ENCODE measurements at regions not wholly inside any gene's neighbourhood (a gene's known extent, or its start where the extent isn't known, plus 50 kb on each side); places are given as distances from the start of the nearest gene placed in this dataset.

DNA sequence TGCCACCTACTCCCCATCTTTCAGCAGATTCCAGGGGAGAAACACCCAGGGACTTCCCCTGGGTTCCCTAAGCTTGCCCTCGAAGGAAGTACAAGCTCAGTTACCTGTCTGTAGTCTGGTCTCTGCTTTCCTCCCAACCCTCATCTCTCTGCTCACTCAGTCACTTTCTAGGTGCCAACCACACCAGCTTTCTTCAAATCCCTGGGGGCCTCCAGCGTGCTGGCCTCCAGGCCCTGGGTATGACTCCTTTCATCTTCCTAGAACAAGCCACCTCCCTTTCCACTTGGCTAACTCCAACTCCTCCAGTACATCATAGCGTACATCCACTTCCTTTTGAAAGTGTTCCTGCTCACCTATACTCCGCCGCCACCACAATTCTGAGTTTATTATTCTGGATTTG lies 222.6 kb downstream of the SNX18 start:
- H3K27ac ChIP-seq (ENCODE audit: low read depth, low read length) = no peak overlapping the region
- 93 to 96% (median 94%) methylated on average over 5 of the region's 5 CpGs for WGBS, 3 donors

DNA sequence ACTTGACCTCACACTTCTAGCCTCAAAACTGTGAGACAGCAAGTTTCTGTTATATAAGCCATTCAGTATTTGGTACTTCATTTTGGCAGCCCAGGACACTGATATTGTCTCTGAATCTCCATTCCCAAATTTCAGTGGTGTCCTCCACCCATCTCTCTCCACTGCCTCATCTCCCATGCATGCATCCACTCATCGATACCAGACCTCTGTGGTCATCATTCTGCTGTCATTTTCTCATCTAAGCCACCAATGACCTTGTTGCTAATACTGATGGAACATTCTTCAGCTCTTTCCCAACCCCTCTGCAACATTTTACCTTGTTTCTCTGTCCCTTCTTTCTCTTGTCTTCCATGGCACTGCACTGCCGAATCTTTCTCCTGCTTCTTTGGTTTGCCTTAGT lies 221.8 kb downstream of the SNX18 start:
- no peak overlapping the region for H3K27ac ChIP-seq (ENCODE audit: low read depth, low read length)
- 84 to 88% (median 86%) methylated on average over 2 of the region's 2 CpGs for WGBS, 3 donors

DNA sequence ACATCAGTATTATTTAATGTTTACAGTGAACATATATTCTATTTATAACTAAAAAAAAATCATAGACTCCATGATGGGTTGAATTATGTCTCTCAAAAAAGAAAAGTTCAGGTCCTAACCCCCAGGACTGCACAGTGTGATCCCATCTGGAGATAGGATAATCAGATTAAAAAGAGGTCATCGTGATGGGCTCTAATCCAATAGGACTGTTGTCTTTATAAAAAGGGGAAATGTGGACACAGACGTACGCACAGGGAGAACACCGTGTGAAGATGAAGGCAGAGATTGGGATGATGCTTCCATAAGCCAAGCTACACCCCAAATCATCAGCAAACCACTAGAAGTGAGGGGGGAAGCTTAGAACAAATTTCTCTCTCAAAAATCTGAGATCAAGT lies 221.4 kb downstream of the SNX18 start:
- WGBS, 3 donors = 75 to 90% (median 79%) methylated on average over 4 of the region's 4 CpGs
- H3K27ac ChIP-seq (ENCODE audit: low read depth, low read length) = no peak overlapping the region

DNA sequence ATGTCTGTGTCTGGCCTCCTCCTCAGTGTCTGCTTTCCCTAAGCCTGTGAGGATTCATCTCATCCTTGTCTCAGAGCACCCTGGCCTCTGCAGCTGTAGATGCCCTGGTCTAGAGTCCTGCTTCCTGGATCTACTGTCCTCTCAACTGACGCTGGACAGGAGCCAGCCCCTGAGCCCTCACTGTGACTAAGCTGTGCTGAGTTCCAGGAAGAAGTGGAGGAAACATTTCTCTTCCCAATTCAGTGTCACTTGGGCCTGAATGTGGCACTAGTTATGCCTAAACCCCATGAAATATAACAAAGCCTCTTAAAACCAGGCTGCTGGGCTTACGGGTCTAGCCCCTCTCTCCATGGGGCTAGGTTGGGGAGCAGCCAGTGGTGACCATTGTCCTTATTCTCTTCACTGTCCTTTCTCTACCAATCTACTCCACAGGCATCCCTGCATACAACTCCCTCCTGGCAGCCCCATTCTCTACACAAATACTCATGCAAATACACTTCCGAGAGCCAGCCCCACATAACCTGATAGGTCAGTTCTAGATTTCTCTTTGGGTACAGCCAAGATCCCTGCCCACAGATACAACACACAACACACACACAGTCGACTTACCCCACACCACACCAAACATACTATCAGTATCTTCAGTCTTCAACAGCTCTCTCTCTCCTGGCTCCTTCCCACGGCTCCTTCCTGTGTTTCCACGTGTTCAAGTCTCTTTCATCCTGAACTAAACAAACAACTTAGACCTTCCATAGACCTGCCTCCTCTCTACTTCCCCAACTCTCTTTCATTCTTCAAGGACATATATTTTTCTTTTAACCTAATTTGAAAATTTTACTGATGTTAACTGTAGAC lies 220.8 kb downstream of the SNX18 start:
- no peak overlapping the region for H3K27ac ChIP-seq (ENCODE audit: low read depth, low read length)
- WGBS, 3 donors = 61 to 66% (median 65%) methylated on average over 6 of the region's 6 CpGs

DNA sequence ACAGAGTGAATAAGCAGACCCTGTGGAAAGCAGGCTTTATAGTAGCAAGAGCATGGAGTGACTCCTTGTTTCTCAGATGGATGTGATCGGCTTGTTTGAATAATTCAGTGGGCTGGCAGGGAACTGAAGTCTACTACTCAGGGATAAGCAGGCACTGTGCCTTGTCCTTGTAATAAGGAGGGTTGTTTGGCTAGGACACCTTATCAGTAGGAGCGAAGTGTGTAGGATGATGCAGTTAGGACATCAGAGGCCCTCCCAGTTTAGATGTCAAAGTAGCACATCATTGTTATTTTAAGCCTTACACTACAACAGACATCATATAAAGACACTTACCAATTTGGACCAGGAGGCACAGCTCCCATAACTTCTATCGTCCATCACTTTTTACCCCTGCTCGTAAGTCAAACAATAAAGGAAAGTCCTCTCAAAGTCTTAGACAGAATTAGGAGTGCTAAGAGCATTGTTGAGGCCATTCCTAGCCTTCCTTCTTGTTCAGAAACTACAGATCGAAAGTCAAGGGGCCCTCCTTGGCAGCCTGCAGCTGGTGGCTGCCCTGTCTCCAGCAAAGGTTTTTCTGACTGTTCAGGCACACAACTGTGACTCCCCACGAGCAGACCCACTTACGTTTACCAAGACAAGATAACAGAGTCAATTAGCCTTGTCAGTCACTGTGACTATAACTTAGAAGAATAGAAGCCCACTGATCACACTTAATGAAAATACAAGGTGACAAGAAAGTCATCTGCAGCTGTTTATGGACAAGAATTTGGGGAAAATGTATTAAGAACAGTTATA lies 218.6 kb downstream of the SNX18 start:
- 72 to 97% (median 91%) methylated on average over 7 of the region's 7 CpGs for WGBS, 3 donors

DNA sequence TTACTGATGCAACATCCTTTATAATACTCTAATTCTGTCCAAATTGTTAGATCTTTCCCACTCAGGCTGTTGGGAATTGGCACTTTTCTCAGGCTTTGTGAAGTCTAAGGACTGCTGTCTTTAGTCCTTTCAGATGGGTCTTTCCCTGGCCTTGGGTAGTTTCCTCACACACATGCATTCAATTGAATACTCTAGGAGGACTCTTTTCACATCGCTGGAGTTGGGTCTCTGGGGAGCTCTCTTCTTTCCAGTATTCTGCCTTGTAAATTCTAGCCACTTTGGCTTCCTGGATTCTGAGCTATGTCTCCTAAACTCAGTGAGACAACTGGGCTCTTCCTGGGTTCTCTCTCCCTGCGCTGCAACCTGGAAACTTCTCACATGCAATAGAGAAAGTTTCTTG lies 215.5 kb downstream of the SNX18 start:
- H3K27ac ChIP-seq (ENCODE audit: low read depth, low read length) = no peak overlapping the region
- WGBS, 3 donors = 48 to 75% (median 50%) methylated on average over 2 of the region's 2 CpGs

More for the DNA sequence above, 218.6 kb downstream of the SNX18 start:
- H3K27ac ChIP-seq (ENCODE audit: low read depth, low read length) = no peak overlapping the region

DNA sequence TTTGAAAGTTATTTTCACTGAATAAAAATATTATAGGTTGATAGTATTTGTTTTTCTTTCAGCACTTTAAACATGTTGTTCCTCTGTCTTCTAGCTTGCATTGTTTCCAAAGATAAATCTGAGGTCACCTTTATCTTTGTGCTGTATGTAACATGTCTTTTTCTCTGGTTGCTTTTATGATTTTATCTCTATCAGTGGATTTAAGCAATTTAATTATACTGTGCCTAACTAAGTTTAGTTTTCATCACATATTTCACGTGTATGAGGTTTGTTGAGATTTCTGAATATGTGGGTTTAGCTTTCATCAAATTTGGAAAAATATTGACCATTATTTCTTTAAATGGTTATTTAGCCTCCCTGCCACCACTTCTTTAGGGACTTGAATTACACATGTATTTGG lies 214.5 kb downstream of the SNX18 start:
- no peak overlapping the region for H3K27ac ChIP-seq (ENCODE audit: low read depth, low read length)
- WGBS, 3 donors = 82 to 91% (median 86%) methylated on average over 1 of the region's 1 CpG

DNA sequence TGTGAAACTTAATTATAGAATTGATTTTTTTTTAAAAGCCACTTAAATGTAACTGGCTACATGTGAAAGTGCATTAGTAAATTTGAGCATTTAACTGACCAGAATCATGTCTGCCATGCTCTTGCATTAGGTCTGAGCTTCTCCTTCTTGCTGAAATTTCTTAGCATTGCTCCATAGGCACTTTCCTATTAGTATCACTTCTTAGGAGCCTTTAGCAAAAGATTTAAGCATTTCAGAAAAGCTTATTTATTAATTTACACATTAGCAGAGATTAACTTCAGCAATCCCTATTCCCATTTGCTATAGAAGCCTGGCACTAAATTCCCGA lies 211.0 kb downstream of the SNX18 start:
- 76 to 97% (median 94%) methylated on average over 1 of the region's 1 CpG for WGBS, 3 donors
- H3K27ac ChIP-seq (ENCODE audit: low read depth, low read length) = no peak overlapping the region

DNA sequence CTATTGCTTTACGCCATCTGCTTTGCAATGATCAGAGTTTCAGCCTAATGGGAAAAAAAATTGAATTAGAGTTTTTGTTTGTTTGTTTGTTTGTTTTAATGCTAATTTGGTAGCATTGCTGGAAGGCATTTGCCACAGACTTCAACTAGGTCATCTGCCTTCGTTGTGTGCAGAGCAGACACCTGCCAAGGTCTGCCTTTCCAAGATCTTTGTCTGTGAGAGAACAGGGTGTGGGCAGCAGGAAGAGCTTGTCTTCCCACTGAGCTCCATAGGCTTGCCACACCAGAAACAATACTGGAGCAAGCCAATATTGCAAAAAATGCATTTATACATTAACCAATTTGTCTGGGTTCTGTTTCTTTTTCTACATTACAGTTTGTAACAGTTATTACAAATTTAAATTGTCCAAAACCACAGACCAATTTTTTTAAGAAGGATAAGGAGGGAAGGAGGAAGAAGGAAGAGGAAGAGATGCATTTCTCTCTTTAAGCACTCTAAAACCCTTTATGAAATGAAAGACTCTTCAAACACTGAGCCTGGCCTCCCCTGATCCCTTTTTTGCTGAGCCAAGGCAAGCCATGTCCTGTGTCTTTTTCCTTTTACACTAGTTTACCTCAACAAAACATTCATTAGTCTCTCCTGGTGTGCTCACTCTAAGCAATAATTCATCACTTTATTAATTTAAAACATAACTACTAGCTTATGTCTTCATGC lies 210.5 kb downstream of the SNX18 start:
- H3K27ac ChIP-seq (ENCODE audit: low read depth, low read length) = no peak overlapping the region
- 56 to 65% (median 58%) methylated on average over 2 of the region's 2 CpGs for WGBS, 3 donors

DNA sequence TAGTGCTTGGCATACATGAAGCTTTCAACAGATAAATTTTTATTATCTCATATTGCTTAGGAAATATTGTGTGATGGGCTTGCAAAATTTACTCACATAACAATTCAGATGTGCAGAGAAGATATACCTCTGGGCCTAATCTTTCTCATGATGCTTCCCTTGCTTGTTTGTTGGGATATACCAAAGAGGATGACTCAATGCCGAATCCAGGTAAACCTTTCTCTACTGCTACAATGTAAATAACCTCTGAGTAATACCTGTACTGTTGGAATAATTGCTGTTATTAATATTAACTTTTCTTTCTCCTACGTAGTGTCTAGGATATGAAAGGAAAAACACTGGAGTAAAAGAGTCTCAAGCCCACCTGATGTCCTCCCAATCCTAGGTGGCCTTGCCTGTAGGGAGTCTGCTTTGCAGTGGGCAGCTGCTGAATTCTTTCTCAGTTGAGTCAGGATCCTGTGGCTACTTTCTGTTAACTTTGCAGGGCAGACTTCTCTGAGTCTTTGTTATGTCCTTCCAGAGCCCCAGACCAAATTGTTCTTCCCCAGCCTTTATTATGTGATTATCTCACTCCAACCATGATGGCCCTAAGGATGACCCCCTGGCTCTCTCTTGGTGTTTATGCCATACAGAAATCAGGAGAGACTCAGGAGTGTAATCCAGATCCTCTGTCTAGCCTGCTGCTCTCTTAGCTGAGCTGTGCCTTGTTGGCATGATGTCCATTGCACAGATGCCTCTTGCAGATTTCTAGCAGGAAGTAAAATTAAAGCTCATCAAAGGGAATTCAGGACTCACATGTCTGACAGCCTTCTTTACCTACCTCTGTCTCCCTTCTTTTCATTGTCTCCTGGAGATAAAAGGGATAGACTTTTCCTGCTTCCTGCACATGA lies 208.1 kb downstream of the SNX18 start:
- WGBS, 3 donors = 47 to 83% (median 48%) methylated on average over 2 of the region's 2 CpGs
- no peak overlapping the region for H3K27ac ChIP-seq (ENCODE audit: low read depth, low read length)

DNA sequence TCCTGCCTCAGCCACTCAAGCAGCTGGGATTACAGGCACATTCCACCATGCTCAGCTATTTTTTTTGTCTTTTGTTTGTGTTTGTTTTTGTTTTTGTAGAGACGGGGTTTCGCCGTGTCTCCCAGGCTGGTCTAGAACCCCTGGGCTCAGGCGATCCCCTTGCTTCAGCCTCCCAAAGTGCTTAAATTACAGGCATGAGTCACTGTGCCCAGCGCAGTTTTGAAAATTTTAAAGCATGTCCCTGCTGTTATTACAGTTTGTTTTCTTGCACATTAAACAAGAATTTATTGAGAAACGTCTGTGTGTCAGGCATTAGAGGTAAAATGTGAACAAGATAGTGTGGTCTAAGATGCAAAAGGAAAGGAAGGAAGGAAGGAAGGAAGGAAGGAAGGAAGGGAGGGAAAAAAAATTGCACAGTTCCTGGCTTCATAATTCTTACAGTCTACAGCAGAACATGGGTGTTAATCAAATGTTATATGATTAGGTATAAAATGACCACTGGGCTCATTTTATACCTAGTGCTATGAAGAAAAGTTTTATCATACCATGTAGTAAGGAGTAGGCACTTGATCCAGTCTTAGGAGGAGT lies 205.4 kb downstream of the SNX18 start:
- WGBS, 3 donors = 60 to 86% (median 65%) methylated on average over 6 of the region's 6 CpGs
- no peak overlapping the region for H3K27ac ChIP-seq (ENCODE audit: low read depth, low read length)

DNA sequence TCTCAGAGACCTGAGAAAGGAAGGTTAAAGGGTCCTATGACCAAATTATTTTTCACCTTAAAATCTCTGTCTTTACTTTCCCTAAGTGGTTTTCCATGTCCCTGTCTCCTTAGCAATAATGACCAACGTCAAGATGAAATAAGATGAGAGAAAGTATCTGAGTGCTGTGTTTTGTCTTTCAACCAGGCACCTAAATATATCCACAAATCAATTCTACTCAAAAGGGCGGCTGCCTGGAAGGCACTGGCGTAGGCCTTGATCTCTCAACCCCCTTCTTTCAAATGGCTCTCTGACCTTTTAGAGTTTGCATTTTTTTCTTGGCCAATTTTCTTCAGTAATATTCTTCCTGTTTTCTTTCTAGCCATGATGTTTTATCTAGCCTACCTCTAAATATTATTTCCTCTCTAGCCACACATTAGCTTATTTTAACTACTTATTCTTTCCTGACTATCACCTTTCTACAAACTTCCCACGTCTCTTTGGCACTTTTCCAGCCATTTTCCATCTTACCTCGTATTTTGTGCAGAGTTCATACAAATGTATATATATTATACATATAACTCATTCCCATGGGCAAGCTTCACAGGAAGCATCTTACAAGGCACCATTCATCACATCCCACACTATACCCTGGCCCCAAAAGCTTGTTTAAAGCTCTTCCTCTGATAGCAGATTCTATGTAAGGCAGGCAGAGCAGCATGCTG lies 204.5 kb downstream of the SNX18 start:
- no peak overlapping the region for H3K27ac ChIP-seq (ENCODE audit: low read depth, low read length)
- 65 to 66% (median 66%) methylated on average over 5 of the region's 5 CpGs for WGBS, 3 donors

DNA sequence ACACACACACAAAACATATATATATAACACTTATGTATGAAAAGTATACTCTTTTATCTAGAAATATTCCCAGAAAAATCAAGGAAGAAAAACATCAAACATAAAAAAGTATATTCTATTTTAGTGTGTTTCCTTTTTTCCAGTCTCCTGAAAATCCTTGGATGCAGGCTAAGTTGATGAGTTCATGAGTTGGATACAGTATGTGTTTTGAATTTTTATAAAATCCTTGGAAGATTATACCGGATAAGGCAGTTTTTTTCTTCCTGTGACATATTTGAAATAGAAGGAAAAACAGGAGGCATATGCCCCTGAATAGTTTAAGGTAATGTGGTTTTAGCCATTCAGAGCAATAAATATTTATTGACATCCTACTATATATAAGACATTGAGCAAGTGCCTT lies 203.6 kb downstream of the SNX18 start:
- H3K27ac ChIP-seq (ENCODE audit: low read depth, low read length) = no peak overlapping the region
- WGBS, 3 donors = 75 to 82% (median 78%) methylated on average over 1 of the region's 1 CpG

DNA sequence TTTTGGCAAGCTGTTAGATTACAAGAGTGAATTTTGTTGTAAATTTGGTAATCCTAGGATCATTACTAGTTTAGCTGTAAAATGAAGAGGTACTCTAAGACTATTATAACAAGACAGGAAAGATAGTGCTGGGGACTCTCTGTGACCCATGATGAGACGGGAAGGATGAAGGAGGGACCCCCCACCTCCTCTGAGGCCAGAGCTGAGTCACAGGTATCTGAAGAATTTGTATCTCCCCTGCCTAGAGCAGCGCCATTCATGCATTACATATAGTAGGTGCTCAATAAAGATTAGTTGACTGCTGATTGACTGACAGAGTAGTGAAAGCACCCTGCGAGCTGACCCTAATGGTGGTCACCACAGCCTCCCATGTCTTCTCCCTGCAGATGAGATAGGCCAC lies 202.8 kb downstream of the SNX18 start:
- H3K27ac ChIP-seq (ENCODE audit: low read depth, low read length) = no peak overlapping the region
- WGBS, 3 donors = 67 to 98% (median 87%) methylated on average over 3 of the region's 3 CpGs

DNA sequence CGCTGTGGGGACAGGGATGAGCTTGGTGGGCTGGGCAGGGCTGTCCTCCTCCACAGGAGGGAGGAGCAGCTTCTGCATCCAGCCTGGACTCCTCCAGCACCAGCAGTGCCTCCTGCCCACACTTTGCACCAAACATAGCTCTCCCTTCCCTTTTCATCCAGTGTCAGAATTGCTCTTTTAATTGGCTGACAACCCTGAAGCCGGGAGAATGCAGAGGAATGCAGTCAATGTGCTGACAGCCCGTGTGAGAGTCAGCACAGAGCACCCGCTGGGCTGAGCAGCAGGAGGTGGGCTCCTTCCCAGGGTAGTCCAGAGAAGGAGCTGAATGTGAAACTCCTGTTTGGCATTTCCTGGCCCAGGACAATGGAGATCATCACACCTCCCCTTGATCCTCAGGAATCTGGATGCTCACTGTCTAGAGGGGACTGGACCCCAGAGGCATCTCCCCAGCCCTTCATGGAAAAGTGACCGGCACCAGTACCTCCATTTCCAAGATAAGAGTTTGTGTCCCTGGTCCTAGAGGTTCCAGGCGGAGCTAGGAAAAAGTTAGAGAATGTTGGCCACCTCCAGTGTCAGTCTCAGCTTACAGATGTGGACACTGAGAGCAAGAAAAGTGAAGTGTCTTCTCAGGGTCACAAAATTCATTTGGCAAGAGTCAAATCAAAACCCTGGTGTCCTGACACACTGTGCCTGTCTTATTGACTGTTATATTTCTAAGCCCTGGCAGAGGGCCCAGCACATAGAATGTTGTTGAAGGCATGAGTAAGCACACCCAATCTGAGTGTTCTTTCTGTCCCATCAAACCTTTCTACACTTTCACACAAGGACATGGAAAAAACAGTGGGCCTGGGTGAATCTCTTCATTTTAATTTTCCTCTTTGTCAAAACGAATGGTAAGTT lies 202.1 kb downstream of the SNX18 start:
- 44 to 50% (median 48%) methylated on average over 7 of the region's 7 CpGs for WGBS, 3 donors
- no peak overlapping the region for H3K27ac ChIP-seq (ENCODE audit: low read depth, low read length)

DNA sequence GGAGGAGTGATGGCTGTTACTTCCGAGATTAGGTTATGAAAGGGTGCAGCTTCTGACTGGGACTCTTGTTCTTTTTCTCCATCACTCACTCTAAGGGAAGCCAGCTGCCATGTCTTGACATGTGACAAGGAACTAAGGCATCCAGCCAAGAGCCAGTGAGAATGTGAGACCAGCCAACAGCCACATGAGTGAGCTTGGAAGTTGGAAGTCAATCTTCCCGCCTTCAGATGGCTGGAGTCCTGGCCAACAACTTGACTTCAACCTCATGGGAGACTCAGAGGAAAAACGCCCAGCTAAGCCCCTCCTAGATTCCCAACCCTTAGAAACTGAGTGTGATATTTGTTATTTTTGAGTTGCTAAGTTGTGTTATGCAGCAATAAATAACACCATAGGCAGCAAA lies 201.1 kb downstream of the SNX18 start:
- 31 to 57% (median 39%) methylated on average over 3 of the region's 3 CpGs for WGBS, 3 donors
- no peak overlapping the region for H3K27ac ChIP-seq (ENCODE audit: low read depth, low read length)
